MM.1S (cell line): ENCODE measurements at regions not wholly inside any gene's neighbourhood (a gene's known extent, or its start where the extent isn't known, plus 50 kb on each side); places are given as distances from the start of the nearest gene placed in this dataset.

Experiments used
- EZH2 ChIP-seq: fragments of 300-600 bp; sonication (generic); optimal IDR thresholded peaks from 2 replicates; pipeline ENCODE3; 2017; ENCODE audit warnings: low read depth, mild to moderate bottlenecking, antibody characterized with exemption, low read length, mixed read lengths
- TF ChIP-seq, protein P1 (sequence below): fragments of 300-600 bp; sonication (generic); IDR thresholded peaks from 2 replicates; pipeline ENCODE4 v1.5.1; 2016; ENCODE audit warnings: antibody characterized with exemption, low read length, mixed read lengths

- TF ChIP-seq, protein P1, sequence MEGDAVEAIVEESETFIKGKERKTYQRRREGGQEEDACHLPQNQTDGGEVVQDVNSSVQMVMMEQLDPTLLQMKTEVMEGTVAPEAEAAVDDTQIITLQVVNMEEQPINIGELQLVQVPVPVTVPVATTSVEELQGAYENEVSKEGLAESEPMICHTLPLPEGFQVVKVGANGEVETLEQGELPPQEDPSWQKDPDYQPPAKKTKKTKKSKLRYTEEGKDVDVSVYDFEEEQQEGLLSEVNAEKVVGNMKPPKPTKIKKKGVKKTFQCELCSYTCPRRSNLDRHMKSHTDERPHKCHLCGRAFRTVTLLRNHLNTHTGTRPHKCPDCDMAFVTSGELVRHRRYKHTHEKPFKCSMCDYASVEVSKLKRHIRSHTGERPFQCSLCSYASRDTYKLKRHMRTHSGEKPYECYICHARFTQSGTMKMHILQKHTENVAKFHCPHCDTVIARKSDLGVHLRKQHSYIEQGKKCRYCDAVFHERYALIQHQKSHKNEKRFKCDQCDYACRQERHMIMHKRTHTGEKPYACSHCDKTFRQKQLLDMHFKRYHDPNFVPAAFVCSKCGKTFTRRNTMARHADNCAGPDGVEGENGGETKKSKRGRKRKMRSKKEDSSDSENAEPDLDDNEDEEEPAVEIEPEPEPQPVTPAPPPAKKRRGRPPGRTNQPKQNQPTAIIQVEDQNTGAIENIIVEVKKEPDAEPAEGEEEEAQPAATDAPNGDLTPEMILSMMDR, result no peak
- TF ChIP-seq EZH2, result no peak
These were observed 57.7 kb upstream of the ATXN3L start for GRCh38 chrX:13377550-13377934.
